HG03575 (cell line): ENCODE measurements at regions not wholly inside any gene's neighbourhood (a gene's known extent, or its start where the extent isn't known, plus 50 kb on each side); places are given as distances from the start of the nearest gene placed in this dataset.
"Not testable (repeated sequence)": the region's sequence is repeated elsewhere in the genome, so short reads cannot be mapped to it uniquely, and the experiment has no call there.

Experiments
- ATAC-seq: cut with Tn5 transposase; IDR thresholded peaks from one replicate; pipeline ENCODE4 v1.9.1; 2021; ENCODE audit not compliant: unreplicated experiment, insufficient number of reproducible peaks, low FRiP score; ENCODE audit errors: extremely low read depth

- ATAC-seq: no peak
Observed at GRCh38 chr6:100062621-100063020, 68.6 kb upstream of the MCHR2 start.

DNA sequence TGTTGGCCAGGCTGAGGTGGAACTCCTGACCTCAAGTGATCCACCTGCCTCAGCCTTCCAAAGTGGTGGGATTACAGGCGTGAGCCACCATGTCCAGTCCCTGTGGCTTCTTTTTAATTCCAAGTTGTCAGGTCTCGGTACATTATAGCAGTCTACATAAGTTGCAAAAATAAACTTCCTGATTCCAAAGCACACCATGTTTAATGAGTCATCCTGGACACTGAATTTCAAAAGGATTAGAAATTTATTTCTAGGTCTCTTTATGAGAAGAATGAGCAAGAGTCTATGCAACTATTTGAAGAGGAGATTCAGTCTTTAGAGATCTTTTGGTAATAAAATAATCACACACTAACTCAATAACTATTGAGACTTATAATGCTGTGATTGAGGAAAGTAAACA, 63.9 kb upstream of the MCHR2 start:
- no peak for ATAC-seq

DNA sequence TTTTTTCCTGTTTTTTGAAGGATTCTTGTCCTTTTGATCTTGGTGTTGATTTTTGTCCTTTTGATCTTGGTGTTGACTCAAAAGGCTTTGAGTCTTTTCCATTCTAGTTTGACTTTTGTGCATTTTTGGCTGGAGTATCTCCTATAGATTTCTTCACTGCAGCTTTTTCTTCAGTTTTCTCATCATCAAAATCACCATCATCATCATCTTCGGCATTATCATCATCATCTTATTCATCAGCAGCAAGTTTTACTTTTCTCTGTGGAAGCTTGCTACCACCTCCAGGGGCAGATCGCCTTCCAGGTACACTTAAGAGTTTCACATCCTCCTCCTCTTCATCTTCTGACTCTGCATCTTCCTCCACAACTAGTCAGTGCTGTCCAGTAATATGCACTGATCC, 56.5 kb upstream of the MCHR2 start:
- ATAC-seq: no peak

- not testable (repeated sequence) for ATAC-seq
Observed at GRCh38 chr6:100043961-100044360, 49.9 kb upstream of the MCHR2 start.
